GM18907 (cell line): ENCODE measurements at regions not wholly inside any gene's neighbourhood (a gene's known extent, or its start where the extent isn't known, plus 50 kb on each side); places are given as distances from the start of the nearest gene placed in this dataset.

Experiments used
- ATAC-seq: cut with Tn5 transposase; IDR thresholded peaks from one replicate; pipeline ENCODE4 v1.9.1; 2021; ENCODE audit warnings: mild to moderate bottlenecking, moderate library complexity; ENCODE audit not compliant: unreplicated experiment

GRCh38 chr5:114665551-114665950 lies 303.7 kb downstream of the KCNN2 start:
- ATAC-seq, result no peak

- ATAC-seq, result no peak
These were observed 298.9 kb downstream of the KCNN2 start for GRCh38 chr5:114660791-114661190.

GRCh38 chr5:114658194-114658593 lies 296.3 kb downstream of the KCNN2 start:
- no peak for ATAC-seq

GRCh38 chr5:114657342-114658130 lies 295.7 kb downstream of the KCNN2 start:
- ATAC-seq, result no peak

DNA sequence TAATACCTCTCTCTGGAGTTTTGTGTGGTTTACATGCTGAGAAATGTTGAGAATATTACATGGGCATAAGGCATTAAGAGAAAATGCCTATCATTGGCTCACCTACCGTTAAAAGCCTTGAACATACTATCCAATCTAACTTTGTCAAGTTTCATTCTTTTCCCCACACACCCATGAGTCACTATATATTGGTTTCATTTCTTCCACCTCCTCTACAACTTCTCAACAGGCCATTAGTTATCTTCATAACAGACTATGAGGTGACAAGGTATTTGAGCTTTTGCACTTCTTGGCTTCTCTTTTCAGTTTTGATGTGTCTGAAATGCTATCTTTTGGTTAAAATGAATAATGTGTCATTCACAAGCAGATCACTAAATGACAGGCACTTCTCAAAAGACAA lies 288.0 kb downstream of the KCNN2 start:
- ATAC-seq, result no peak

GRCh38 chr5:114648940-114649339 lies 287.1 kb downstream of the KCNN2 start:
- ATAC-seq, result no peak

- ATAC-seq, result no peak
These were observed 282.7 kb downstream of the KCNN2 start for GRCh38 chr5:114644576-114644975.

GRCh38 chr5:114636271-114636670 lies 274.4 kb downstream of the KCNN2 start:
- no peak for ATAC-seq

GRCh38 chr5:114634967-114635901 lies 273.4 kb downstream of the KCNN2 start:
- no peak for ATAC-seq

DNA sequence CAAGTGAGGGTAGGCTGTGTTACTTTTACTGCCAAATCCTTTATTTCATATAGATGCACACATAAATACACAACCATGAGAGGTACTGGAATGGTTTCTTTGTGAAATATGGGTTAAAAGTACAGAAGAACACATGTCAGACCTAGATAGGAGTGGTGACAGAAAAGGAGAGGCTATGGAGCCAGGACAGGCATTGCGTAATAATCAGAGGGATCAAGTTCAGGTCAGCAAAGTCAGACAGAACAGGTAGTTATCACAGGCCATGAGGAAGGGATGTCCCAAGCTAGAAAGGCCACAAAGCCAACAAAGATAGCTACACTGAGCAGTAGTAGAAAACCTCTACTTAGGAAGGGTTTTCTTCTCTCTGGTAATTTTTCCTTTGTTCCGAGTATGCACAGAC lies 272.6 kb downstream of the KCNN2 start:
- ATAC-seq, result no peak

DNA sequence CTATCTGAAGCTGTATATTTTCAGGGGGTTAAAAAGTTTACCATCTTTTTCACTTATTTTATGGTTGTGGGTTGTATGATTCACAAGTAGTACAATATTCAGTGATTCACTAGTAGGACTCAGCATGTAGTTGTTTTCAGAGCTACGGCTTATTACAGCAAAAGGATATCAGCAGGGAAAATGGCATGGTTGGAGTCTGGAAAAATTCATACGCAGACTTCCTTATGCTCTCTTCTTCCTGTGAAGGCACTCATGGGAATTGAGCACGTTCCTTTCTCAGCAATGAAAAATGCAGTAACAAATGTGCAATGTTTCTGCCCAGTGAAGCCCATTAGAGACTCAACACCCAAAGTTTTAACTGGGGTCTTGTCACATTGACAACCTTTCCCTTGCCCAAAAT lies 250.5 kb downstream of the KCNN2 start:
- no peak for ATAC-seq

GRCh38 chr5:114581136-114581535 lies 219.3 kb downstream of the KCNN2 start:
- no peak for ATAC-seq

GRCh38 chr5:114565871-114566270 lies 204.0 kb downstream of the KCNN2 start:
- no peak for ATAC-seq

DNA sequence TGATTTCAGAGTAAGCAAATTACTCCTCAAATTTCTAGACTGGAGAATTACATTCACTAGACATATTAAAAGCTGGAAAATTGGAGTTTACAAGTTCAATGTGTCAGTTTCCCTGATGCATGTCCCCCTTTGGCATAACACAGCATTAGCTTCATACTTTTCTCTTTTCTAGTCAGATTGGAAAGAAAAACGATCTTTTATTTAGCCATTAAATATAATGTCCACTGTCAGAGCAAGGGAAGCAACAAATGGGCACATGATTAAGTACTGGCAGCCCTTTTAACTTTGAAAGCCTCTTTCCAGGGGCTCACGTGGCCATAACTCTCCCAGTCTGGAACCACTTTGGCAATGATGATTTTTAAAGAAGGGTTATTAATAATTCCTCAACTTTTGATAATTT lies 203.3 kb downstream of the KCNN2 start:
- no peak for ATAC-seq

- no peak for ATAC-seq
These were observed 199.5 kb downstream of the KCNN2 start for GRCh38 chr5:114561415-114561814.
